NB4 (cell line): ENCODE measurements at regions not wholly inside any gene's neighbourhood (a gene's known extent, or its start where the extent isn't known, plus 50 kb on each side); places are given as distances from the start of the nearest gene placed in this dataset.

Source experiments
- DNase-seq: peaks from one replicate; pipeline ENCODE4 v3.0.0; 2010; ENCODE audit warnings: low read depth
- H3K4me3 ChIP-seq: one replicate; pipeline ENCODE4 v1.5.1; 2011; ENCODE audit warnings: mild to moderate bottlenecking, low read depth, low read length, moderate library complexity
- CTCF ChIP-seq: IDR thresholded peaks from one replicate; pipeline ENCODE4 v1.5.1; 2012; ENCODE audit warnings: low read depth, low read length
- MAX ChIP-seq: IDR thresholded peaks from 2 replicates; pipeline ENCODE4 v1.6.1; 2011; ENCODE audit warnings: low read depth, low read length
- MYC ChIP-seq: IDR thresholded peaks from 2 replicates; pipeline ENCODE4 v1.6.1; 2011; ENCODE audit warnings: low read depth, low read length
- POLR2A ChIP-seq: IDR thresholded peaks from 2 replicates; pipeline ENCODE4 v1.6.1; 2011; ENCODE audit warnings: mild to moderate bottlenecking; ENCODE audit not compliant: insufficient read length; ENCODE audit errors: extremely low read depth

GRCh38 chr2:2800697-2801096 lies 469.6 kb upstream of the MYT1L start:
- DNase-seq = no peak
- no peak overlapping the region for H3K4me3 ChIP-seq
- TF ChIP-seq CTCF = no peak
- TF ChIP-seq MYC = no peak
- TF ChIP-seq POLR2A = no peak
- TF ChIP-seq MAX = no peak

- no peak for DNase-seq
- TF ChIP-seq POLR2A = no peak
- no peak for TF ChIP-seq MYC
- TF ChIP-seq CTCF = no peak
- no peak for TF ChIP-seq MAX
- H3K4me3 ChIP-seq = no peak overlapping the region
These were observed 468.9 kb upstream of the MYT1L start for GRCh38 chr2:2800001-2800400.

GRCh38 chr2:2799151-2799697 lies 468.1 kb upstream of the MYT1L start:
- no peak for DNase-seq
- no peak for TF ChIP-seq POLR2A
- no peak for TF ChIP-seq CTCF
- no peak for TF ChIP-seq MYC
- TF ChIP-seq MAX = no peak
- H3K4me3 ChIP-seq = no peak overlapping the region

GRCh38 chr2:2798337-2798736 lies 467.3 kb upstream of the MYT1L start:
- H3K4me3 ChIP-seq = no peak overlapping the region
- no peak for TF ChIP-seq POLR2A
- no peak for TF ChIP-seq CTCF
- no peak for TF ChIP-seq MAX
- TF ChIP-seq MYC = no peak
- DNase-seq = no peak

GRCh38 chr2:2797797-2798196 lies 466.7 kb upstream of the MYT1L start:
- no peak overlapping the region for H3K4me3 ChIP-seq
- TF ChIP-seq CTCF (no peak), POLR2A (no peak), MAX (no peak), MYC (no peak)
- DNase-seq = no peak

GRCh38 chr2:2796207-2796606 lies 465.1 kb upstream of the MYT1L start:
- DNase-seq = no peak
- no peak for TF ChIP-seq MYC
- TF ChIP-seq MAX = no peak
- no peak for TF ChIP-seq CTCF
- TF ChIP-seq POLR2A = no peak
- H3K4me3 ChIP-seq = no peak overlapping the region
